Endothelial cell of umbilical vein (primary cell): ENCODE measurements at regions not wholly inside any gene's neighbourhood (a gene's known extent, or its start where the extent isn't known, plus 50 kb on each side); places are given as distances from the start of the nearest gene placed in this dataset.

Experiments used
- BruUV-seq: library from RNA; stranded (reverse); fragments of 400-500 nt; replicated peaks from 2 replicates; lab custom pipeline; 2021; lab: Mats Ljungman, UMichigan
- CTCF ChIA-PET: fragments of 300-600, 350-600 bp; sonication (Branson Sonifier 250); formaldehyde crosslinking; loops from one replicate; lab custom pipeline; 2021; ENCODE audit warnings: antibody characterized with exemption, inconsistent platforms; lab: Charles Lee
- POLR2A ChIA-PET: fragments of 300-600, 350-600 bp; sonication (Branson Sonifier 250); formaldehyde crosslinking; loops from one replicate; lab custom pipeline; 2021; ENCODE audit warnings: antibody characterized with exemption, inconsistent platforms; lab: Charles Lee
- DNase-seq: peaks from one replicate; pipeline ENCODE4 v3.0.0-alpha.2; 2011; ENCODE audit warnings: low read depth, low spot score
- FAIRE-seq: peaks from 2 replicates; lab custom pipeline; 2011; peaks lifted over from hg19 to GRCh38; lab: Jason Lieb, UNC
- H2AFZ ChIP-seq: 2 replicates; pipeline ENCODE4 v1.6.0; 2012; ENCODE audit warnings: low read depth, low read length, control low read depth, inconsistent platforms
- H3K27ac ChIP-seq: 2 replicates; pipeline ENCODE4 v1.5.1; 2011; ENCODE audit warnings: low read depth, mild to moderate bottlenecking, control low read depth, low read length, moderate library complexity; ENCODE audit not compliant: insufficient read depth
- H3K27me3 ChIP-seq, 2 experiments: 2 replicates each; pipeline versions ENCODE4 v1.6.0 to v1.6.1; 2011; ENCODE audit warnings: low read length in 2 of 2, mixed read lengths in 1 of 2; ENCODE audit not compliant: control insufficient read depth in 2 of 2, insufficient read depth in 2 of 2
- H3K36me3 ChIP-seq, 2 experiments: 2 replicates in 1 of 2; 3 replicates in 1 of 2; pipeline ENCODE4 v1.5.1; 2011; ENCODE audit warnings: low read length in 2 of 2, mild to moderate bottlenecking in 1 of 2, moderate library complexity in 1 of 2; ENCODE audit not compliant: control insufficient read depth in 2 of 2, insufficient read depth in 2 of 2; ENCODE audit errors: extremely low read depth in 1 of 2
- H3K4me1 ChIP-seq: 3 replicates; pipeline ENCODE4 v1.5.1; 2011; ENCODE audit warnings: mild to moderate bottlenecking, low read length; ENCODE audit not compliant: control insufficient read depth, insufficient read depth; ENCODE audit errors: extremely low read depth
- H3K4me2 ChIP-seq: 2 replicates; pipeline ENCODE4 v1.6.1; 2011; ENCODE audit warnings: low read length, control low read depth, mixed read lengths; ENCODE audit not compliant: insufficient read depth
- H3K4me3 ChIP-seq, 3 experiments: fragments of 200-600 bp in 1 of 3; sonication (generic), shearing (Covaris generic) in 1 of 3; replicated peaks in 1 of 3; 2 replicates each; pipeline ENCODE4 v1.5.1; 2011 to 2016; ENCODE audit warnings: control low read depth in 3 of 3, low read length in 3 of 3, mild to moderate bottlenecking in 2 of 3, inconsistent platforms in 1 of 3, low read depth in 1 of 3, moderate library complexity in 1 of 3; ENCODE audit not compliant: insufficient read depth in 1 of 3
- H3K79me2 ChIP-seq: 2 replicates; pipeline ENCODE4 v1.6.0; 2012; ENCODE audit warnings: low read length, inconsistent platforms; ENCODE audit not compliant: control insufficient read depth, insufficient read depth
- H3K9ac ChIP-seq: replicated peaks from 2 replicates; pipeline ENCODE3; 2011; ENCODE audit warnings: low read length, control low read depth; ENCODE audit not compliant: insufficient read depth; ENCODE audit errors: extremely low read depth
- H3K9me1 ChIP-seq: replicated peaks from 3 replicates; pipeline ENCODE4 v1.6.0; 2011; ENCODE audit warnings: mild to moderate bottlenecking, low read length; ENCODE audit not compliant: control insufficient read depth, insufficient read depth; ENCODE audit errors: extremely low read depth
- H3K9me3 ChIP-seq: replicated peaks from 2 replicates; pipeline ENCODE4 v1.5.1; 2012; ENCODE audit warnings: low read length, inconsistent platforms; ENCODE audit not compliant: control insufficient read depth, insufficient read depth
- H4K20me1 ChIP-seq: replicated peaks from 2 replicates; pipeline ENCODE3; 2011; ENCODE audit warnings: mild to moderate bottlenecking, low read length; ENCODE audit not compliant: control insufficient read depth, insufficient read depth; ENCODE audit errors: extremely low read depth
- CTCF ChIP-seq, 2 donors: IDR thresholded peaks; 1 replicate in 1 of 2; 2 replicates in 1 of 2; pipeline ENCODE4 v1.5.1; 2011; ENCODE audit warnings: low read length in 2 of 2, mild to moderate bottlenecking in 2 of 2, moderate library complexity in 2 of 2, control low read depth in 1 of 2, inconsistent platforms in 1 of 2, low read depth in 1 of 2; ENCODE audit not compliant: insufficient read depth in 1 of 2; ENCODE audit errors: extremely low read depth in 1 of 2
- EZH2 ChIP-seq: IDR thresholded peaks from 2 replicates; pipeline ENCODE4 v1.6.1; 2012; ENCODE audit warnings: borderline replicate concordance, low read depth, mild to moderate bottlenecking, moderate library complexity, low read length, inconsistent platforms; ENCODE audit not compliant: severe bottlenecking
- FOS ChIP-seq: IDR thresholded peaks from 2 replicates; pipeline ENCODE4 v1.6.1; 2011; ENCODE audit warnings: mild to moderate bottlenecking, low read length, moderate library complexity, borderline replicate concordance; ENCODE audit not compliant: insufficient read depth
- GATA2 ChIP-seq: IDR thresholded peaks from 2 replicates; pipeline ENCODE4 v1.7.0; 2011; ENCODE audit warnings: low read depth, mild to moderate bottlenecking, moderate library complexity, mixed read lengths, low read length; ENCODE audit not compliant: insufficient read length, insufficient read depth
- JUN ChIP-seq: IDR thresholded peaks from 2 replicates; pipeline ENCODE4 v1.6.1; 2011; ENCODE audit warnings: borderline replicate concordance, low read depth; ENCODE audit not compliant: insufficient read length, insufficient read depth
- MAX ChIP-seq: IDR thresholded peaks from 2 replicates; pipeline ENCODE4 v1.6.1; 2011; ENCODE audit not compliant: insufficient read depth, insufficient read length
- MYC ChIP-seq: IDR thresholded peaks from one replicate; pipeline ENCODE4 v1.6.1; 2011; ENCODE audit warnings: mild to moderate bottlenecking, low read depth, low read length
- POLR2A ChIP-seq: IDR thresholded peaks from 2 replicates; pipeline ENCODE4 v1.6.1; 2012; ENCODE audit warnings: low read depth, mild to moderate bottlenecking, control low read depth, low read length
- POLR2AphosphoS5 ChIP-seq: IDR thresholded peaks from 2 replicates; pipeline ENCODE4 v1.6.1; 2012; ENCODE audit warnings: low read depth, mild to moderate bottlenecking, control low read depth, low read length, moderate library complexity; ENCODE audit not compliant: insufficient read depth
- dilution Hi-C: fragments of 300-500 bp; cut with MboI; formaldehyde crosslinking; loops from one replicate; pipeline ENCODE4 v1.15.0; 2019; ENCODE audit warnings: low sequenced_read_pairs; ENCODE audit not compliant: extremely low pct_ligation_motif_present
- intact Hi-C: fragments of 100-400 bp; cut with micrococcal nuclease; formaldehyde crosslinking; loops from one replicate; pipeline ENCODE4 v1.10.0; 2022

GRCh38 chr9:99748676-99749075, 73.0 kb upstream of the NR4A3 start:
- H3K4me3 ChIP-seq, result no peak overlapping the region
- H2AFZ ChIP-seq, result no peak overlapping the region
- H3K9ac ChIP-seq, result no peak overlapping the region
- CTCF ChIA-PET, result no interaction called here
- H3K36me3 ChIP-seq, result no peaks in the 10 kb centered on the region
- no peaks in the 10 kb centered on the region for H3K79me2 ChIP-seq
- no peaks in the 10 kb centered on the region for H3K27me3 ChIP-seq
- FAIRE-seq (no peak), DNase-seq (no peak)
- TF ChIP-seq GATA2 (no peak), POLR2AphosphoS5 (no peak), CTCF (IDR thresholded peaks at IDR 0.05; ENCODE audit: extremely low read depth in 1 of 2, insufficient read depth in 1 of 2, low read depth in 1 of 2, low read length in 2 of 2) (no peak), JUN (no peak), POLR2A (no peak), EZH2 (no peak), MAX (no peak), FOS (no peak), MYC (no peak)
- H3K9me1 ChIP-seq, result no peaks in the 10 kb centered on the region
- BruUV-seq, result no TSS peak
- dilution Hi-C loops, result no loop called here
- no peaks in the 10 kb centered on the region for H4K20me1 ChIP-seq
- no peaks in the 10 kb centered on the region for H3K9me3 ChIP-seq
- POLR2A ChIA-PET, result no interaction called here
- no peak overlapping the region for H3K4me2 ChIP-seq
- no peak overlapping the region for H3K27ac ChIP-seq
- H3K4me1 ChIP-seq, result no peaks in the 10 kb centered on the region
- intact Hi-C loops, result no loop called here
